ELF-1 (cell line): ENCODE measurements at regions not wholly inside any gene's neighbourhood (a gene's known extent, or its start where the extent isn't known, plus 50 kb on each side); places are given as distances from the start of the nearest gene placed in this dataset.

Experiments used
- DNase-seq: peaks from one replicate; pipeline ENCODE4 v3.0.0-alpha.2; 2016; ENCODE audit warnings: low read depth, low spot score

GRCh38 chr9:2311920-2312319, 296.8 kb downstream of the SMARCA2 start:
- DNase-seq, result no peak

- DNase-seq, result no peak
Observed at GRCh38 chr9:2313512-2313911, 298.4 kb downstream of the SMARCA2 start.

GRCh38 chr9:2317591-2317990, 302.4 kb downstream of the SMARCA2 start:
- peak; percentile 35 for DNase-seq

GRCh38 chr9:2319421-2319820, 302.2 kb upstream of the VLDLR start:
- DNase-seq, result no peak

GRCh38 chr9:2320114-2320513, 301.5 kb upstream of the VLDLR start:
- no peak for DNase-seq

- DNase-seq, result no peak
Observed at GRCh38 chr9:2320632-2321031, 301.0 kb upstream of the VLDLR start.

- DNase-seq, result no peak
Observed at GRCh38 chr9:2321523-2322148, 300.0 kb upstream of the VLDLR start.

- DNase-seq, result no peak
Observed at GRCh38 chr9:2324742-2325141, 296.8 kb upstream of the VLDLR start.

- DNase-seq, result no peak
Observed at GRCh38 chr9:2332663-2333062, 288.9 kb upstream of the VLDLR start.

- DNase-seq, result no peak
Observed at GRCh38 chr9:2335260-2335659, 286.3 kb upstream of the VLDLR start.

GRCh38 chr9:2336055-2336454, 285.5 kb upstream of the VLDLR start:
- DNase-seq, result no peak

GRCh38 chr9:2337131-2337530, 284.5 kb upstream of the VLDLR start:
- DNase-seq, result no peak

GRCh38 chr9:2337627-2338026, 284.0 kb upstream of the VLDLR start:
- no peak for DNase-seq

- no peak for DNase-seq
Observed at GRCh38 chr9:2338777-2339365, 282.7 kb upstream of the VLDLR start.

GRCh38 chr9:2339416-2339815, 282.2 kb upstream of the VLDLR start:
- DNase-seq, result no peak

GRCh38 chr9:2340046-2340760, 281.4 kb upstream of the VLDLR start:
- no peak for DNase-seq

GRCh38 chr9:2341126-2341525, 280.5 kb upstream of the VLDLR start:
- DNase-seq, result no peak

GRCh38 chr9:2341956-2342355, 279.6 kb upstream of the VLDLR start:
- DNase-seq, result no peak

- DNase-seq, result no peak
Observed at GRCh38 chr9:2343756-2344155, 277.8 kb upstream of the VLDLR start.

- no peak for DNase-seq
Observed at GRCh38 chr9:2344436-2344835, 277.2 kb upstream of the VLDLR start.

GRCh38 chr9:2345013-2345412, 276.6 kb upstream of the VLDLR start:
- DNase-seq, result no peak

- no peak for DNase-seq
Observed at GRCh38 chr9:2346277-2346913, 275.2 kb upstream of the VLDLR start.

GRCh38 chr9:2351324-2351723, 270.3 kb upstream of the VLDLR start:
- DNase-seq, result no peak
